ENCODE measurements at regions not wholly inside any gene's neighbourhood (a gene's known extent, or its start where the extent isn't known, plus 50 kb on each side); places are given as distances from the start of the nearest gene placed in this dataset.
A peak's percentile ranks its signal among the peaks of the same experiment; 100 is the strongest.
"Not testable (repeated sequence)": the region's sequence is repeated elsewhere in the genome, so short reads cannot be mapped to it uniquely, and the experiment has no call there.

DNA sequence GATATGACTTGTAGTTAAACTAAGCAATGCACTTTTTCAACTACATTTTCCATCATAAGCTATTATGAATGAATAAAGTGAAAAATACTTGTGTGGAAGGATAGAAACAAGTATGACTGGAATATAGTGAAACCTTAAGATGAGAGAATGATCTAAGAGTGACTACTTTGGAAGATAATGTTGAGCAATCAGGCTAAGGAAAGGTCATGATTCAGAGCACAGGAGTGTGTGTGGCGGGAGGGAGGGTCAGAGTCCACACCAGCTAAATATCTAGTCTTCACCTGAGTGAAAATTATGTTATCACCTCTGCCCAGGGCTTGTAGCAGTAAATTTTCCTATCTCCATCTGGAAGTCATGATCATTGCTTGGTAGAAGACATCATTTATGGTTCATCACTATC lies 833.4 kb upstream of the ATXN8OS start:
- DNase-seq: no peak
- ATAC-seq: no peak

DNA sequence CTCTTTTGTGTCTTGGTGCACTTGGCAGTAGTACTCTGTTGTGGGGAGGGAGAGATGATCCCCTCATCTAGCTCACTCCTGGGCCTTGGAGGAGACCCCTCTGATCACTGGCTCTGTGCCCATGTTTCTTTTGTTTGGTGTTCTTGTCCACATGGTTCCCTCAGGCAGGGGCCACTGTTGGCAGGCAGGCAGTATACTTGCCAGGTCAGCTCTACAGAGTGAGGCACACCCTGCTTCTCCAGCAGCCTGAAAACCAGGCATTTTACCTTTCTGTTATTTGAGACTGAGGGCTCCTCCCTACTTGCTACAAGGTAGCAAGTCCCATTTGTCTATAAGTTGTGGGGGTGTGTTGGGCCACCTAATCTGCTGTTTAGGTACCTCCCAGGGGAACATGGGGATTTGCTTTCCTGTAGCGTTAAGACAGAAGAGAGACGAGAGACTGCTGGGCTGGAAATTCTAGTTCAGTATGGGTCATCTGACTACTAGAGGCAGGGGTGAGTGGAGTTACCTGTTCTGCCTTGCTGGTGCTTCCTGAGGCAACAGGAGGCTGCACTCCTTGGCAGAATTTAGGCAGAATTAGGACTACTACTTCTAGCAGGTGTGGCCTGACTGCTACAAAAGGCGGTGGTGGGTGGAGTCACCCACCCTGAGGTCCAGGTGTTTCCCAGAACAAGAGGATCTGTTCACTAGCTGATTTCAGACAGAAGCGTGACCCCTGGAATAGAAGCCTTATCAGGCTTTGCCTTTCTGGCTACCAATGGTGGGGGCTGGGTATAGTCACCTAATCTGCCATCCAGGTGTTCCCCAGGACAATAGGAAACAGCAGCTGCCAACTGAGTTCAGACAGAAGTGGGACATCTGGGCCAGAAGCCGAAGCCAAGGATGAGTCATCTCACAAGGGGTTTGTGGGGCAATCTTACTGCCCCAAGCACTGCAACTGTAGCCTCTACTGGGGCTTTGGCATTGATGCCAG lies 843.0 kb upstream of the ATXN8OS start:
- no peak for ATAC-seq
- DNase-seq: no peak

DNA sequence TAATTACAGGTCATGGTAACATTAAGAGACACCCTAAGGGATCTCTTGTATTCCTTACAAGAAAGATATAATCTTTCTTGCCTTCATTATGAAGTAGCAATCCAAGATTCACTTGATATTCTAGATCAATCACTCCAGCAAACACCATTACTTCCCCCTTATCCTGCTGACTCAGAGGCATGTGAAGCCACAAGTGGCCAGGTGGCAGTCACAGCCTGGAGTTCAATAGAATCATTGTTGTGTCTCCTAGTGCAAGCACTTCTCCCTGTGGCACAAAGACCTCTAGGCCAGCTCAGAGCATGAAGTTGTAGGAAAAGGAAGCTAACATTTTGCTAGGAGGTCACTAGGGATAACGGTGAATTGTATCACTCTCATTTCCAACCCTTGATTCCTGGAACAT lies 864.3 kb upstream of the ATXN8OS start:
- ATAC-seq: no peak
- no peak for DNase-seq

DNA sequence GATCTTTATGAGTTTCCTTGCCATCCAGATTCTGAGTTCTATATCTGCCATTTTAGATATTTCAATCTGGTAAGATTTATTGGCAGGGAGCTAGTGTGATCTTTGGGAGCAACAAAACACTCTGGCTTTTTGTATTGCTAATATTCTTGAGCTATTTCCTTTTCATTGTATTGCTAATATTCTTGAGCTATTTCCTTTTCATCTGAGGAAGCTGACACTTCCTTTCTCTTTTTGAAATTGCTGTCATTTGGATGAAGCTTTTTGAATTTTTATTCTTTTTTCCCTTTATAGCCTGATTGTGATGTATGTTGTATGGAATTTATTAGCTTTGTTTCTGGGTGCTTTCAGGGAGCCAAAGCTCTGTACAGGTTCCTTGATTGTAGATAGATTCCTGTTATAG lies 873.5 kb upstream of the ATXN8OS start:
- DNase-seq (no peak), ATAC-seq (no peak)

DNA sequence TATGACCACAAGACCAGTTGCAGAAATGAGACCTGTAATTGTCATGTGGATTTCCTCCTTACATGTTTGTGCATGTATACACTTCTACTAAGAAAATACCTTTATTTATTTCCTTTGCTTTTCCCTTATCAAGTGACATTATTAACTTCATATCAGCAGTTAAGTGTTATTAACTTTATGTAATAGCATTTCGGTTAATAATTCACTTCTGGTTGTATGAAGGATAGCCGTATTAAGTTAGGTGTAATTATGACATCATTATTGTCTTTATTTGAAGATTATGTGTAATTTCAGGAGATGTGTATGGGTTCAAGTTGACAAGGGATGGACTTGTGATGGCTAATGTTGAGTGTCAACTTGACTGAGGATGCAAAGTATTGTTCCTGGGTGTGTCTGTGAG lies 881.2 kb upstream of the ATXN8OS start:
- DNase-seq (no peak), ATAC-seq (no peak)

DNA sequence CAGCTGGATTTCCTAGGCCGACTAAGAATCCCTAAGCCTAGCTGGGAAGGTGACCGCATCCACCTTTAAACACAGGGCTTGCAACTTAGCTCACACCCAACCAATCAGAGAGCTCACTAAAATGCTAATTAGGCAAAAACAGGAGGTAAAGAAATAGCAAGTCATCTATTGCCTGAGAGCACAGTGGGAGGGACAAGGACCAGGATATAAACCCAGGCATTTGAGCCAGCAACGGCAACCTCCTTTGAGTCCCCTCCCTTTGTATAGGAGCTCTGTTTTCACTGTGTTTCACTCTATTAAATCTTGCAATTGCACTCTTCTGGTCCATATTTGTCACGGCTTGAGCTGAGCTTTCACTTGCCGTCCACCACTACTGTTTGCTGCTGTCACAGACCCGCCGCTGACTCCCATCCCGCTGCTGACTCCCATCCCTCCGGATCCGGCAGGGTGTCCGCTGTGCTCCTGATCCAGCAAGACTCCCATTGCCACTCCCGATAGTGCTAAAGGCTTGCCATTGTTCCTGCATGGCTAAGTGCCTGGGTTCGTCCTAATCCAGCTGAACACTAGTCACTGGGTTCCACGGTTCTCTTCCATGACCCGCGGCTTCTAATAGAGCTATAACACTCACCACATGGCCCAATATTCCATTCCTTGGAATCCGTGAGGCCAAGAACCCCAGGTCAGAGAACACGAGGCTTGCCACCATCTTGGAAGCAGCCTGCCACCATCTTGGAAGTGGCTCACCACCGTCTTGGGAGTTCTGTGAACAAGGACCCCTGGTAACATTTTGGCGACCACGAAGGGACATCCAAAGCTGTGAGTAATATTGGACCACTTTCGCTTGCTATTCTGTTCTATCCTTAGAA lies 885.8 kb upstream of the ATXN8OS start:
- ATAC-seq, DNase-seq: not testable (repeated sequence)

DNA sequence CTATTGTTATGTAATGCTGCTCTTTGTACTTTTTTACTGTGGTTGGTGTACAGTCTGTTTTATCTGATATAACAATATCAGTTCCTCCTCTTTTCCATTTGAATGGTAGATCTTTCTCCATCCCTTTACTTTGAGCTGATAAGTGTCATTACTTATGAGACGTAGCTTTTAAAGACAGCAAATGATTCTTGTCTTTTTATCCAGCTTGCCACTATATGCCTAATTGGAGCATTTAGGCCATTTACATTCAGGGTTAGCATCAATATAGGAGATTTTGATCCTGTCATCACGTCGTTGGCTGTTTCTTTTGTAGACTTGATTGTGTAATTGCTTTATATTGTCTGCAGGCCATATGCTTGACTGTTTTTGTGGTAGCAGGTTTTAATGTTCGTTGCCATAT lies 894.2 kb upstream of the ATXN8OS start:
- ATAC-seq: no peak

DNA sequence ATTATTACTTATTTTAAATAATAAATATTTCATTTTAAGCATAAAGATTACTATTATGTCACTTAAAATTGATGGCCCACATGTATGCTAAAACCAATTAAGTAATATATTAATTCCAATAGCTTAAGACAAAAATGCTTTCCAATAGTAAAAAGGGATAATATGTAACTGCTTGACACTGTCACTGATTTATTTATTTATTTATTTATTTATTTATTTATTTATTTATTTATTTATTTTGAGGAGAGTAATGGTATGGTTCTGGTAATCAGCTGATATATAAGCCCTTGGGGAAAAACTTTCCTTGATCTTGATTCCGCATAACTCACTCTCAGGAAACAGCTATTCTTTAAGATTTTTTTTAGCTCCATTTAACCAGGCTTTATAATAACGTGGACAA lies 903.0 kb upstream of the ATXN8OS start:
- ATAC-seq: no peak
- DNase-seq: no peak

More for the DNA sequence above, 894.2 kb upstream of the ATXN8OS start:
- no peak for DNase-seq

DNA sequence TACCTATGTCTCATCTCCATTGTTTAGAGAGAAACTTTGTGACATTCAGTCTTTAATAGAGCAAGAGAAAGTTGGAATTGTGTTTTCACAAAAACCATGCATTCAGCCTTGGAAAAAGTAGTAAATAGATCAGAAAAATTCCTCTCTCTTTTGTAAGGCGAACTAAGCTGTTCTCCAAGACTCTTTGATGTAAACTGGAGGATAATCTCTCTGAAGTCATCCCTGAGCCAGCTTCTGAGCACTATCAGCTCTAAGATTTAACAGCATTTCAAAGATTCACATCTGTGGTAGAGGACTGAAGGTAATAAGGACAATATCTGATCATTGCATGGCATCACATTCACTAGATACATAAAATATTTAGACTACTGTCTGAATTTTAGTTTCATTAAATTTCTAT lies 904.6 kb upstream of the ATXN8OS start:
- no peak for ATAC-seq

DNA sequence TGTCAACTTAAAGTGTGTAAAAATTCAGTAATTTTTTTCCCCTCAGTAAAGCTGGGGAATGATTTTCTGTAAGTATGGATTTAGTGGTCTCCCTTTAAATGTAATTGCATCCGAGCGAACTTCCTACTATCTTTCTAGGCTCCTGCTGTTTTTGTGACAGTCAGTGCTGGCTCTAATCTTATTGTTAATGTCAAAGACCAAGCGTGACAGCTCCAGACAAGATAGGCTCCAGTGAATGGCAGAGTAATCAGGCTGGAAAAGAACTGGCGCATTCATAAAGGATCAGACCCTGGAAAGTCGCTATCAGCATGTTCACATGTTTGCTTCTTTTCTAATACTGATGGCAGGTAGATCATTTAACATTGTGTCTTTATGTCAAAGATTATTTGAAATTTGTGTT lies 908.0 kb upstream of the ATXN8OS start:
- DNase-seq (no peak), ATAC-seq (no peak)

More for the DNA sequence above, 904.6 kb upstream of the ATXN8OS start:
- DNase-seq: no peak

DNA sequence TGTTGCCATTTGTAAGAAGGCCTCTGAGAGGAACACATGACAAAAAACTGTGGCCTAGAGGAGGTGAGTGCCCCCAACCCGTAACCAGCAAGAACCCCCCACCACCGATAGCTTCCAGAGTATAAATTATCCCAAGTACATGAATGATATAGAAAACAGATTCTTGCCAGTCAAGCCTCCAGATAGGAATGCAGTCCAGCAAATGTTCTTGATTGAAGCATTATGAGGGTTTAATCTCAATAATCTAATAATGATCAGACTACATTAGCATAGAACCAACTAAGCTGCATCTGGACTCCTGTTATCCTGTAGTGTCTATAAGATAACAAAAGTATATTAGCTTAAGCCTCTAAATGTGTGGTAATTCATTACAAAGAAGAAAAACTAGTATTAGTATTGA lies 908.9 kb upstream of the ATXN8OS start:
- DNase-seq (no peak), ATAC-seq (no peak)

DNA sequence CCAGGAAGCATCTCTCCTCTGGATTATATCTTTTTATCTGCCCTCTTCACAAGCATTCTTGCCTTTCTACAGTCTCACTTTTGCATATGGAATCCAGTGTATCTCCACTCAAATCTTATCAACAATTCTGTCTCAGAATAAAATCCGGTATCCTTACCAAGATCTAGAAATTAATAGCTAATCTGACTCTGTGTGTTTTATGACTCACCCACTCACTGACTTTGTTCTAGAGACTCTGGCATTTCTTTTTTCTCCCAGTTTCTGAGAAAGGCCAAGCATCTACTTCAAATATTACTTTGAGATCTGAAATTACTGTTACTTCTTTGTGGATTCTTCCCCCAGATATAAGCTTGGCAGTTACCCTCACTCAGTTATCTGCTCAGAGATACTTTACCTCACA lies 913.5 kb upstream of the ATXN8OS start:
- no peak for ATAC-seq

DNA sequence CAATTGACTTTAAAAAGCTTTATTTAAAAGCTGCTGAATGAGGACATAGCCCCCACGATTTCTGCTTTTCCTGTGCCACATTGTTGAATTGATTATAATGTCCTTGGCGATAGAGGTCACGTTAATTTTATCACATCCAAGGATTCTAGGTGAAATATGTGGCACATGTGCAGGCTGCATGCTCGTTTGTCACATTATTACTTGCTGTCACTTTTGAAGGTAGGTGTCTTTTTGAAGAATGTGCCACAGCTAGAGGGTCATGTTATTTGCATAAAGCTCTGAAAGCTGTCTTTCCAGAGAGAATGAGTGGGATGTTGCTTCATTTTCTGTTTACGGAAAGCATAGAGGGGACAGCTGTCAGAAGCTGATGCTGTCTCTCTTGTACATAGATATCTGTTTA lies 927.6 kb upstream of the ATXN8OS start:
- ATAC-seq: no peak
- DNase-seq: no peak

More for the DNA sequence above, 913.5 kb upstream of the ATXN8OS start:
- DNase-seq: no peak

DNA sequence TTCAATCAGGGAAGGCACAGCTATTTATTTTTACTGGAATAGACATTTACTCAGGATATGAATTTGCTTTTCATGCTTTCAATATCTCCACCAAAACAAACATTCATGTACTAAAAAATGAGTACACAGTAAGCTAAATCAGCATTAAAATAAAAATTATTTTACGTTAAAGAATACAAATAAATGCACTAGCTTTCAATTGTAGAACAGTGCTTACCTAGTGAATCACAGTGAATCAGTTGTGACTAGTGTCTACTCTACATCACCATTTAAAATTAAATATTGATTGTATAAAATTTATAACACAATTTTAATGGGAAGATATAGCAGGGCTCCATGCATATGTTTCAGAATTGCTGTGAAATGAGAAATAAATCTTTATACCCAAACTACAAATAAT lies 929.6 kb upstream of the ATXN8OS start:
- DNase-seq: no peak
- no peak for ATAC-seq

DNA sequence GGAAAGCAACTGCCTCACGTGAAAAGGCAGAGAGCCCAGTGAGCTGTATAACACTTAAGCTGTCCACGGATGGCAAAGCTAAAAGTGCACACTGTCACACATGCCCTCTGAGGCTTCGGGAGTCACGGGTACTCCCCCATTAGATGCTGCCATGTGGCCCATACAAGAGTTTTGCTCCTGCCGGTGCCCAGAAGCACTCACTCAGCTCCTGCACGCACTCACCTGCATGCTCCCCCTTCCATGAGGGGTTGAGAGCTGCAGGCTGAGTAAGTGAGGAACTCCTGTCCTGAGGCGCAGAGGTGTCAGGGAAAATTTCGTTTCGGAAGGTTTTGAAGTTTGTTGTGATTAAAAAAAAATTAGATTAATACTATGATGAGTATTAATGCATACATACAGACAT lies 939.2 kb upstream of the ATXN8OS start:
- DNase-seq: no peak
- peak; percentile 32 for ATAC-seq

DNA sequence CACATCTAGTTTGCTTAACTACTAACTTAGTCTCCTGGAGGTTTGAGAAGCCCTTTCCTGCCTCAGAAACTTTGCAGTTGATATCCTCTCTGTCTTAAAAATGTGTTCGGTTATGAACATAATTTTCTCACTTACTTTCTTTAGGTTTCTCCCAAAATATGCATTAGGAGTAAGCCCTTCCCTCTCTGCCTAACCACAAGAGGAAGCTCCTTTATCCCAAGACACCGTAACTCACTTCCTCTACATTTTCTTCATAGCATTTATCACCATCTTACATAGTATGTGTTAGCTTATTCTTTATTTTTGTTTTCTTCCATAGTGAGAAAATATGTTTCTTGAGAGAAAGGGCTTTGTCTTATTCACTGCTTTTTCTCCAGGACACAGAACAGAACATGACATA lies 952.5 kb upstream of the ATXN8OS start:
- DNase-seq (no peak), ATAC-seq (no peak)

DNA sequence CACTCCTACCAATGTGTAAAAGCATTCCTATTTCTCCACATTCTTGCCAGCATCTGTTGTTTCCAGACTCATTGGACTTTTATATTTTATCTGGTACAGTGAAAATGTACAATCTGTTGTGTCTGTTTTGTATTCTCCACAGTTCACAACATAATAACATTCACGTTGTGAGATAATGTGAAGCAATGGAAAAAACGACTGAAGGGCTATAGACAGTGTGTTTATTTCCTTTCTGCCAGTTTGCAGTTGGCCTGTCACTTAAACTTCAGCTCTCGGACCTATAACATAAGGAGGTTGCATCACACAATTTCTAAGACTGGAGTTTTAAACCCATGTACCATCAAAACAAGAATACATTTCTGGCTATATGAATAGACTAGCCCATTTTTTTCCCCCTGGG lies 965.5 kb upstream of the ATXN8OS start:
- no peak for DNase-seq

DNA sequence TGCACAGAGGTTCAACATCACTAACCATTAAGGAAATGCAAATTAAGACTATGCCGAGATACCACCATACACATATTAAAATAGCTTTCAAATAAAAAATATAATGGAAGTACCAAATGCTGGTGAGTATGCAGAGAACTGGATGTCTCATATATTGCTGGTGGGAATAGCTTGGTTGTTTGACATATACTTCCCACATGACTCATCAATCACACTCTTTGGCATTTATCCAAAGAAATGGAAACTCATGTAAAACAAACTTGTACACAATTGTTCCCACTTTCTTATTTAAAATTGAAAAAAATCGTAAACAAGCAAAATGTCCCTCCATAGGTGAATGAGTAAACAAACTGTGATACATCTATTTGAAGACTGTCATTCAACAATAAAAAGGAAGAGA lies 982.6 kb upstream of the ATXN8OS start:
- ATAC-seq (no peak), DNase-seq (no peak)

More for the DNA sequence above, 965.5 kb upstream of the ATXN8OS start:
- ATAC-seq: no peak

DNA sequence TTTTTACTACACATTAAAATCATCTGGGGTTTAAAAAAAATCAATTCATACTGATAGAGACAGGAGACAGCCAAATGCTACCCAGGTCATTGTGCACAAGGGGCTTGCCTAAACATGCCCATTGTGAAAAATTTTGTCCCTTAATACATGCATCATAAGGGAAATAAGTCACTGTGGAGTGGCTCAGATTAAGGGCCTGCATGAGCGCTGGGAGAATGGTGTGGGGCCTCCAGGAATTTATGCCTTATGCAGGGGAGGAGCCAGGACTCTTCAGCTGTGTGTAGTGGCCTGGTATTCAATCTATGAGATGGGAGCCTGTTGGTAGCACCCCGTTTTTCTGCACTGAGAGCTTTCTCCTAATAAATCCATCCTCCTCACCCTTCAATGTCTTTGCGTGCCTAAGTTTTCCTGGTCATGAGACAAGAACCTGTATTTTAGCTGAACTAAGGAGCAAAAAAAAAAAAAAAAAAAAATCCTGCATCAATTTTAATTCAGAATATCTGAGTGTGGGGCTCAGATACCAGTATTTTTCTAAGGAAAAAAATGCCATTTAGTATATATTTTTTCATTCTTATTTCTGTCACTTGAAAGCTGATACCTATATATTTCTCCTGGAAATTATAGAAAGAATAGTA lies 997.6 kb upstream of the ATXN8OS start:
- no peak for DNase-seq
- no peak for ATAC-seq

DNA sequence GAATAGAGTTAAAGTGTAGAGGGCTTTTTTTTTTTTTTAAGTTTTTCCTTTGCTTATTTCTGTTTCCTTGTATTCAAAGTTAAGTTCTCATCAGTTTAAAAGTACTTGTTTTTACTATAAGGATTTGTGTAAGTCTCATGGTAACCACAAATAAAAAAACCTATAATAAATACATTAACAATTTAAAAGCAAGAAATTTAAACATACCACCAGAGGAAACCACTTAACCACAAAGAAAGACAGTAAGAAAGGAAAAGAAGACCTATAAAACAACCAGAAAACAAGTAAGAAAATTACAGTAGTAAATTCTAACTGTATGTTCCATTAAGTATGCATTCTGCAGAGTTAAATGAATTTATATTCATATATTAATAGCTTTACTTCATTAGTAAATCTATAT lies 999.1 kb upstream of the ATXN8OS start:
- no peak for ATAC-seq
- DNase-seq: no peak

DNA sequence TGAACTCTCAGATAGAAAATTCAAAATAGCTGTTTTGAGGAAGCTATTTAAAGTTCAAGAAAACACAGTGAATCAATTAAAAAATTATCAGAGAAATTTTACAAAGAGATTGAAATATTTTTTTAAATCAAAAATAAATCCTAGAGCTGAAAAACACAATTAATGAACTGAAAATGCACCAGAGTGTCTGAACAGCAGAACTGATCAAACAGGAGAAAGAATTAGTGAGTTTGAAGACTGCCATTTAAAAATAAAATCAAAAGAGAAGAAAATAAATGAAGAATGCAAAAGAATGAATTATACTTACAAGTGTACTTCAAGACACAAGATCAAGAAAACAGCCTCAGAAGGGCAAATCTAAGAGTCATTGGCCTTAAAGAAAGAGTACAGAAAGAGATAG lies 1000.2 kb upstream of the ATXN8OS start:
- ATAC-seq (no peak), DNase-seq (no peak)

DNA sequence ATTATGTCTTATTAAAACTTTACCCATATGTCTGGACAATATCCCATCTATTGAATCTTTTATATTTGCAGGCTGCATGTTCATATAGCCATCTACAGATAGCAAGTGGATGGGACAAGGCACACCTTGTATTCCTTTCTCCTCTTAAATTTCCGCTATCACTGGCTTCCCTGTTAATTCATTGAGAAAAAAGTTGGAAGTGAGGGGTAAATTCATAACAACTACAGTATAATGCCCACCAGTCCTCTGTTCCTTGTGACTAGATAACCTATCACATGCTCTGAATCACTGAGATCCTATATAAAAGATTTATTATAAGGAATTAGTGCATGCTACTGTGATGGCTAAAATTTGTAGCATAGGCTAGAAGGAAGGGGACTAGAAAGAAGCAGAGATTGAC lies 1005.8 kb upstream of the ATXN8OS start:
- DNase-seq (no peak), ATAC-seq (no peak)

DNA sequence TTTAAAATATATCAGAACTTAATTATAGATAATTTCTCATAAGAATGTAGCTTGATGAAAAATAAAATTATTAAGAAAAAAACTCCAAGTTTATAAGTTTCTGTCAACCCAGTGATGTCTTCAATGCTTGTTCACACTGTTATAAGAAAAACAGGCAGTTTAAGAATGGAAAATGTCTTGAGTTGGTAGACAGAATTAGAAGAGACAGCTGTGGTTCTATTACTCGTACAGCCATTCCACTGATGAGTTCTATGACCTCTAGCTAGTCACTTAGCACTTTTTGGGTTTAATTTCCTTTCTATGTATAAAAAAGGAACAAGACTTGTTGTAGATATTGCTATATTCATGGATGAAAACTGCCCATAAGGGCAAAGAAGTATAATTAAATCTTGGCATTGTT lies 1013.1 kb upstream of the ATXN8OS start:
- ATAC-seq (no peak), DNase-seq (no peak)
